ENCODE measurements at regions not wholly inside any gene's neighbourhood (a gene's known extent, or its start where the extent isn't known, plus 50 kb on each side); places are given as distances from the start of the nearest gene placed in this dataset.
"Not testable (repeated sequence)": the region's sequence is repeated elsewhere in the genome, so short reads cannot be mapped to it uniquely, and the experiment has no call there.

GRCh38 chr1:184184614-184185013, 133.1 kb downstream of the TSEN15 start:
- not testable (repeated sequence) for DNase-seq

- DNase-seq, result no peak
Observed at GRCh38 chr1:184185347-184185746, 133.8 kb downstream of the TSEN15 start.

GRCh38 chr1:184186167-184186566, 134.6 kb downstream of the TSEN15 start:
- DNase-seq, result no peak

- no peak for DNase-seq
Observed at GRCh38 chr1:184187097-184187496, 135.6 kb downstream of the TSEN15 start.

GRCh38 chr1:184188037-184188436, 136.5 kb downstream of the TSEN15 start:
- DNase-seq, result no peak

- no peak for DNase-seq
Observed at GRCh38 chr1:184189361-184189760, 137.8 kb downstream of the TSEN15 start.

GRCh38 chr1:184190616-184191015, 139.1 kb downstream of the TSEN15 start:
- DNase-seq, result no peak

GRCh38 chr1:184191181-184191621, 139.7 kb downstream of the TSEN15 start:
- no peak for DNase-seq

GRCh38 chr1:184192796-184193195, 141.3 kb downstream of the TSEN15 start:
- no peak for DNase-seq

GRCh38 chr1:184193451-184193850, 141.9 kb downstream of the TSEN15 start:
- no peak for DNase-seq

GRCh38 chr1:184194236-184194635, 142.7 kb downstream of the TSEN15 start:
- DNase-seq, result no peak

- DNase-seq, result not testable (repeated sequence)
Observed at GRCh38 chr1:184195722-184196121, 144.2 kb downstream of the TSEN15 start.

- DNase-seq, result no peak
Observed at GRCh38 chr1:184197831-184198230, 146.3 kb downstream of the TSEN15 start.

GRCh38 chr1:184199036-184199435, 147.5 kb downstream of the TSEN15 start:
- no peak for DNase-seq

- no peak for DNase-seq
Observed at GRCh38 chr1:184199438-184200085, 148.0 kb downstream of the TSEN15 start.

GRCh38 chr1:184208622-184209021, 157.1 kb downstream of the TSEN15 start:
- DNase-seq, result no peak

GRCh38 chr1:184210031-184210430, 158.5 kb downstream of the TSEN15 start:
- DNase-seq, result no peak

GRCh38 chr1:184210862-184211261, 159.3 kb downstream of the TSEN15 start:
- no peak for DNase-seq

- DNase-seq, result peak; percentile 87
Observed at GRCh38 chr1:184212649-184213314, 161.3 kb downstream of the TSEN15 start.

- no peak for DNase-seq
Observed at GRCh38 chr1:184214128-184214527, 162.6 kb downstream of the TSEN15 start.

- DNase-seq, result no peak
Observed at GRCh38 chr1:184215274-184215925, 163.9 kb downstream of the TSEN15 start.

GRCh38 chr1:184218458-184219075, 167.0 kb downstream of the TSEN15 start:
- DNase-seq, result no peak

GRCh38 chr1:184219414-184219813, 167.4 kb upstream of the C1orf21 start:
- DNase-seq, result no peak

- no peak for DNase-seq
Observed at GRCh38 chr1:184219883-184220282, 166.9 kb upstream of the C1orf21 start.

All from NCI-H226 (cell line).